GM23338 (cell line): ENCODE measurements at regions not wholly inside any gene's neighbourhood (a gene's known extent, or its start where the extent isn't known, plus 50 kb on each side); places are given as distances from the start of the nearest gene placed in this dataset.

Experiments
- ATAC-seq: fragments of 200-7000 bp; cut with Tn5 transposase; 3 replicates; pipeline ENCODE4 v1.9.1; 2020
- DNase-seq: peaks from one replicate; pipeline ENCODE4 v3.0.0-alpha.2; 2015; ENCODE audit warnings: low spot score
- H2AFZ ChIP-seq: fragments of 200-600 bp; sonication (generic); 2 replicates; pipeline ENCODE4 v1.8.0; 2016; ENCODE audit warnings: antibody characterized with exemption, mild to moderate bottlenecking, moderate library complexity
- H3F3A ChIP-seq: fragments of 200-600 bp; sonication (generic); replicated peaks from 2 replicates; pipeline ENCODE4 v1.8.0; 2017; ENCODE audit warnings: antibody characterized with exemption, mixed run types, low read depth
- H3K27ac ChIP-seq: fragments of 200-600 bp; sonication (generic); 2 replicates; pipeline ENCODE4 v1.6.1; 2016; ENCODE audit warnings: low read depth
- H3K27me3 ChIP-seq: fragments of 200-600 bp; sonication (generic); 2 replicates; pipeline ENCODE4 v1.8.0; 2016; ENCODE audit warnings: mild to moderate bottlenecking, mixed run types, moderate library complexity; ENCODE audit not compliant: insufficient read depth
- H3K36me3 ChIP-seq: fragments of 200-600 bp; sonication (generic); 2 replicates; pipeline ENCODE4 v1.8.0; 2016; ENCODE audit warnings: mild to moderate bottlenecking; ENCODE audit not compliant: insufficient read depth
- H3K4me1 ChIP-seq: fragments of 200-600 bp; sonication (generic); 2 replicates; pipeline ENCODE4 v1.8.0; 2016; ENCODE audit warnings: mild to moderate bottlenecking, moderate library complexity; ENCODE audit not compliant: insufficient read depth
- H3K4me2 ChIP-seq: fragments of 200-600 bp; sonication (generic); 2 replicates; pipeline ENCODE4 v1.7.1; 2017; ENCODE audit warnings: mixed run types
- H3K4me3 ChIP-seq: fragments of 200-600 bp; sonication (generic); 2 replicates; pipeline ENCODE4 v1.6.1; 2016; ENCODE audit warnings: mixed run types
- H3K79me2 ChIP-seq: fragments of 200-600 bp; sonication (generic); replicated peaks from 2 replicates; pipeline ENCODE4 v1.8.0; 2017; ENCODE audit warnings: mild to moderate bottlenecking; ENCODE audit not compliant: insufficient read depth
- H3K9me2 ChIP-seq: fragments of 200-600 bp; sonication (generic); 2 replicates; pipeline ENCODE4 v1.8.0; 2017; ENCODE audit not compliant: insufficient read depth
- H4K20me1 ChIP-seq: fragments of 200-600 bp; sonication (generic); replicated peaks from 2 replicates; pipeline ENCODE4 v1.8.0; 2017; ENCODE audit warnings: mild to moderate bottlenecking; ENCODE audit not compliant: insufficient read depth
- H3K27ac Mint-ChIP-seq: 2 replicates; pipeline ENCODE4 v1.8.0; 2020; ENCODE audit warnings: inconsistent platforms, mild to moderate bottlenecking, moderate library complexity, mixed read lengths
- H3K27me3 Mint-ChIP-seq: 3 replicates; pipeline ENCODE4 v1.8.0; 2022; ENCODE audit warnings: low read depth, mild to moderate bottlenecking, moderate library complexity, mixed read lengths, inconsistent platforms; ENCODE audit not compliant: insufficient read depth, poor library complexity
- H3K36me3 Mint-ChIP-seq: 3 replicates; pipeline ENCODE4 v1.8.0; 2021; ENCODE audit warnings: low read depth, mild to moderate bottlenecking, inconsistent platforms, moderate library complexity, mixed read lengths
- H3K4me1 Mint-ChIP-seq: 3 replicates; pipeline ENCODE4 v1.8.0; 2020; ENCODE audit warnings: mild to moderate bottlenecking, inconsistent platforms, mixed read lengths
- H3K4me3 Mint-ChIP-seq: 3 replicates; pipeline ENCODE4 v1.8.0; 2021; ENCODE audit warnings: moderate library complexity, mild to moderate bottlenecking, inconsistent platforms, mixed read lengths
- H3K9me3 Mint-ChIP-seq: 3 replicates; pipeline ENCODE4 v1.8.0; 2020; ENCODE audit warnings: moderate library complexity, mild to moderate bottlenecking, inconsistent platforms, mixed read lengths
- JUNB ChIP-seq: IDR thresholded peaks from one replicate; pipeline ENCODE4 v1.6.1; 2016; ENCODE audit warnings: antibody characterized with exemption; ENCODE audit not compliant: unreplicated experiment
- REST ChIP-seq: IDR thresholded peaks from one replicate; pipeline ENCODE4 v1.6.1; 2018; ENCODE audit warnings: antibody characterized with exemption; ENCODE audit not compliant: unreplicated experiment
- ZNF462 ChIP-seq: fragments of 250-450 bp; sonication (Bioruptor Pico); IDR thresholded peaks from 2 replicates; pipeline ENCODE4 v1.5.0; 2020; ENCODE audit warnings: mild to moderate bottlenecking, moderate library complexity

GRCh38 chr1:114341856-114342255 lies 169.1 kb downstream of the TRIM33 start:
- Mint-ChIP-seq H3K27me3 (peaks cover 11% of the 10 kb centered on the region), H3K9me3 (no peaks in the 10 kb centered on the region), H3K4me1 (peaks cover 7% of the 10 kb centered on the region), H3K36me3 (no peaks in the 10 kb centered on the region), H3K4me3 (no peak overlapping the region), H3K27ac (no peak overlapping the region)
- H3K9me2 ChIP-seq: peaks cover 10% of the 10 kb centered on the region; the same call in 1 of the 2 replicates
- no peak overlapping the region for H2AFZ ChIP-seq
- H3K4me3 ChIP-seq: no peak overlapping the region
- H4K20me1 ChIP-seq: no peaks in the 10 kb centered on the region
- DNase-seq: no peak
- TF ChIP-seq REST (no peak), JUNB (no peak), ZNF462 (CRISPR knock-in tag) (no peak)
- no peak overlapping the region for H3K27ac ChIP-seq
- H3K27me3 ChIP-seq: peaks cover 5% of the 10 kb centered on the region; the same call in 1 of the 2 replicates
- ATAC-seq: no peak
- H3F3A ChIP-seq: peaks cover 4% of the 10 kb centered on the region; the same call in 1 of the 2 replicates
- peaks cover 10% of the 10 kb centered on the region for H3K4me1 ChIP-seq
- no peaks in the 10 kb centered on the region for H3K79me2 ChIP-seq
- no peaks in the 10 kb centered on the region; the same call in 1 of the 2 replicates for H3K36me3 ChIP-seq
- no peak overlapping the region for H3K4me2 ChIP-seq
